ENCODE measurements at regions not wholly inside any gene's neighbourhood (a gene's known extent, or its start where the extent isn't known, plus 50 kb on each side); places are given as distances from the start of the nearest gene placed in this dataset.

DNA sequence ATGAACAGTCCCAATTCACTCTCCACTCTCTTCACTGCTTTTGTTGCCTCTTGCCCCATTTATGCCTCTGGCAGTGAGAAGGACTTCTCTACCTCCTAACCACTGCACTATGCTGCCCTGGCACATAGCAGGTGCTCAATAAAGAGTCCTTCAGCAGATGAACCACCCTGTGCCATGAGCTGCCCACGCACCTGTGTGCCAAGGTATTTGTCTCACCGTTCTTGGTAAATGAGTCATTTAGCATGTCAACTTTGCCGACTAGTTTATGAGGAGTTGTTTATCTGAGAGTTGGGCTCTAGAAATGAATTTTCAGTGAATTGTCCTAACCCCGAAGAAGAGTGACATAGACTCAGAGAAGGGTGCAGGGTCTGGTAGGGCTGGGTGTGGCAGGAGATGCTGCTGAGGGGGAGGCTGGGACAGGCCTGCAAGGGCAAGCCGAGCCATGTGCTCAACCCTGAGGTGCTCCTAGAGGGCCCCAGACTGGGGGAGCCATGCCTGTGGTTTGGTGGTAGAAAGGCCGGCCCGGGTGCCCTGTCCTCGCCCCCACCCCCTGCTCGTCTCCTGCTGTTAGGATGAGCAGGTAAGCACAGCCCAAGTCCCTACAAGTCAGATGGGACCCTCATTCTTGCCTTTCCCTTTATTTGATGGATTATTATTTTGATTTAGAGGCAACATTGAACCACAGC is 654.5 kb downstream of the MATN1 start:
- no peak for TF ChIP-seq POLR2A (IDR thresholded peaks at IDR 0.05; ENCODE audit: low read depth, low read length)
- no peak for TF ChIP-seq POLR2AphosphoS5 (IDR thresholded peaks at IDR 0.05; ENCODE audit: low read depth, low read length)
- TF ChIP-seq SPI1 (IDR thresholded peaks at IDR 0.05; ENCODE audit: low read depth, low read length): no peak
